Femur (tissue), 1 donor: ENCODE measurements at regions not wholly inside any gene's neighbourhood (a gene's known extent, or its start where the extent isn't known, plus 50 kb on each side); places are given as distances from the start of the nearest gene placed in this dataset.
"Not testable (repeated sequence)": the region's sequence is repeated elsewhere in the genome, so short reads cannot be mapped to it uniquely, and the experiment has no call there.

Experiments
- DNase-seq: peaks from one replicate; pipeline ENCODE4 v3.0.0-alpha.2; 2017

DNA sequence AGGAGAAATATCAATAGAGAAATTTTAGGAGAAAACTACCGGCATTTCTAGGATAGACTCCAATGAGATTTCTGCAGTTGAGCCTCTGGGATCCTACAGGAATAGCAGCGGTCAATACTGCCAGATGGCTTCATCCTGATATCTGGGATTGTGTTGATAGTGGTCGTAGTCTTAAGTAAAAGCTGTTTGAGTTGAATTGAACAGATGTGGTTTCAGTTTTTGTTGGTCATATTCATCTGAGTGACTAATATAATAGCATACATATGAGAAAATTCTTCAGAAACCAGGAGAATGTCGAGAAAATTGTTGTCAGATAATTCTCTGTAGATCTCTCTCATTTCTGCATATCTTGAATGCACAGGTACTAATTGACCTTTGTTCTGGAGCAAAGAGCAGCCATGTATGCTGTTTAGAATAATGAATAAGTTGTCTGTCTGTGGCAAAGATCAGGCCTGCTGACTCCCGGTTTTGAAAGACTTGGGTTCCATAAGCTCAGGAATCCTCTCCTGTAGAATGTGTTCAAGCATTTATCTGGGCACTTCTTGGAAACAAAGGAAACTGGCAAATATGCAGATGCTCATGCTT is 288.1 kb downstream of the TMX3 start:
- no peak for DNase-seq

DNA sequence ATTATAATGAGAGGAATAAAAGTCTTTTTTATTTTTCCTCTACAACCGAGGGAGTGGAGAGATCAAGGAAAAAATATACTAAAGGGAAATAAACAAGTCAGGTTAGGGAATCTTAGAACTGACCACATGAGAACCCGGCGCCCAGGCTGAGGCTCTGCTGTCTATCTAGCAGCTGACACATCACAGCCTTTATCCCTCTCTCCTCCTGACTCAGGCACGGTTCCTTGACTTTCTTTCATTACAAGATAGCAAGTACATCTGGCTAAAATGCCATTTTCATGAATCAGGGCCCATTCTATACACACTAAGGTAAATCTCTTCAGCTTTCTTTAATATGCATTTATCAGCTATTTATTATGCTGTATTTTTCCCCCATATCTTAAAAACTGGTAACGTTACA is 296.0 kb downstream of the TMX3 start:
- no peak for DNase-seq

DNA sequence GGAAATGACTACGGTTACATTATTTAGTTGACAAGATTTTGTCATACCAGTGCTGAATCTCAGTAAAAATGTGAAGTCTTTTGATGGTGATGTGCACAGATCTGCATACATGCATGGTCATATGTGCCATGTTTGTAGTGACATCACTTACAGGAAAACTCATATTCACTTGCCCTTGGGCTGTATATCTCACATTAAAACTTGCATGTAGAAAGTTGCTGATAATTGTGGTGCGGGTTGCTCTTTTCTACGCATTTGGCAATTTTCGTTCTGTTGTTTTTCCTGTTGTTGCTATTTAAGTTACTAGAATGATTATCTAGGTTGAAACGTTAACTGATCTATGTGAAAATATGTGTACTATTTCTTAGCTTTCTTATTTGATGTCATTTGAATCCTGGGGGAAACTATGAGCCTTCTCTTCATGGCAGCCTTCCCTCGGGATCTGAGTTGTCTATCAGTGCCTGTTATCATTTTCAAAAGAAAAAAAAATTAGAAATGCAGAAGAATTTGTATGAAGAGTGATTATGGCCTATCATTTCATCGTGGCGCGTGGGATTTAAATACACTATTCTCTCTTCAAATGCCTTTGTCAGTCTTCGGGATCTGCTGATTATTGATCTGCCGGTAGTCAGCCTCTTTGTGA is 296.6 kb downstream of the TMX3 start:
- no peak for DNase-seq

DNA sequence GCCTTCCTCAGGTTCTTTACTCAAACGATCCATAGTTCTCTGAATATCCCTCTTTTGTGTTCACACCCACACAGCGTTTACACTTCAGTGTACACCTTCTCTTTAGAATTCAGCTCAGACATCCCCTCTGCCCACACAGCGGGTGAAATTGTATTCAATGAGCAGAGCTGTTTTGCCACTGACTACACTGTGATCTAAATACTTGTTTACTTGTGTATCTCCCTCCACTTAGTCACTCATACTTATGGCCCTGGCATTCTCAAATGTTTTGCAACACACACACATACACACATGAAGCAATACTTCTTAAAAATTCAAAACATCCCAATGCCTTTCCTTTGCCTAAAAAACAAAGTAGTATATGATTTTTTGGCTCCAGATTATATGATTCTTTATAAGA is 297.1 kb downstream of the TMX3 start:
- no peak for DNase-seq

DNA sequence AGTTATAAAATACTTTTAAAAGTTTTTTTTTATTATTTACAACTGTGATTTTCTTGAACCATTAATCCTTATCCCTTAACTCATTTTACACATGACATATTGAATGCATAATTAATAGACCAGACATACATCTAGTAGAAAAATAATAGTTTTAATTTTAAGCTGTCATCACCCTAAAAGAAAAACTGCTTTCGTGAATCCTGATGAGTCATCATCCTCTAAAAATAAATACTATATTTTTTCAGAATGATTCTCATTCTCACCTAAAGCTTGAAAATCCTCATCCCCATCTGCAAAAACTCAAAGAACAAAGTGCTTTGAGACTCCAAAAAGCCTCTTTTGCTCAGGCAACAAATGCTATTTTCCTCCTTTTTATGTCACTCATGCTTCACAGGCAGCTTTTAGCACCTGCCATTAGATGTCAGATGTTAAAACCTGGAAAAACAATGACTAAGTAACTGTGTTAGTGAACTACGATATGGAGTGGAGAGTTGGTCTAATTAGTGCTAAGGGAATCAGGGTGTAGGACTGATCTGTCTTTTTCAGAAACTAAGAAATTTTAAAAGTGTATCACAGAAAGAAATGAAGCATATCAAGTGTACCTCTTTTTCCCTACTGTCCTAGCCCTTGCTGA is 297.6 kb downstream of the TMX3 start:
- no peak for DNase-seq

DNA sequence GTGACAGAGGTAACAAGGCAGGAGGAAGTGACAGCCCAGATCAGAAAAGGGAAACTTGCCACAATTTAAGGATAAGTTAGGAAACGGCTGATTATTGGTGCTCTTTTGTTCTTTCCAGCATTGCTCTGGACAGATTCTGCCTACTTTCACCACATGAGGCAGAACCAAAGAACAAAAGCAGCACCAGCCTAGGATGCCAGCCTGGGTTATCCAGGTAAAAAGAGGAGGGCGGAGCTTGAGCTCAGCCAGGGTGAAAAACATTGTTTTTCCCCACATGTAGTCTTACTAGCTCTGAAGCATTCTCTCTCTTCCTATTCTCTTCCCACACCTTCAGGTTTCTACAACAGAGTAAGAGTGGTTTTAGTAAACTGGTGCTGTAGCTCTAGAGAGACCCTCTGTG is 300.5 kb downstream of the TMX3 start:
- DNase-seq: no peak

DNA sequence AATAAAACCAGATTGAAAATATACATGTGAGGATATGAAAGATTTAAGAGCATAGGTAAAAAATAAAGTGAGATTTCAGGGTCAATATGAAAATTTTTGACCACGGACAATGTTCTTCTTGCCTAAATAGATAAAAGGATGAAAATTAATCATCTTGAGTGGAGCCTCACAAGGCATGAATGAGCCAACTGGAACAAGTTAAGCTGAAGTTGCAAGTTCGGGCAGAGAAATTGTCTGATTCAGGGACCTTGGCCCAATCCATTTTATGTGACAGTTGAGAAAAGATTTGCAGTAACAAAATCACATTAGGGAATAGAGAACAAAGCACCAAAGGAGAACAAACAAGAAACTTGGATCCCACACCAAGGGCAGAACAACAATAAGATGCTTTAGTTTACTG is 305.3 kb downstream of the TMX3 start:
- DNase-seq: no peak

DNA sequence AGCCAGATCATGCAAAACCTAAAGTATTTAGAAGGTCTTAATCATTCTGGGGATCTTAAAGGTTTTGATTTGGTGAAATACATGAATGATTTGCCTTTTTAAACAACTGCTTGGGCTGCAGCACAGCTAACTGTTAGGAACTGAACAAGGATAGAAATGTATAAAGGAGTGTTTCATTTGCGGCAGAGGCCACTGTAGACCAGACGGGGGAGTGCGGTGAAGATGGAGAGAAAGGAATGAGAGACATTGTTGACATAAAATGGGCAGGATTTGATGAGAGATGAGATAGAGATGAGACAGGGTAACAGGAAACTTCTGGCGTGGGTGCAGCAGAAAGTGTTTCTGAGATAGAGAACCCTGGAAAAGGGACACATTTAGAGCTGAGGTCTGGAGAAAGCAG is 308.1 kb downstream of the TMX3 start:
- no peak for DNase-seq

DNA sequence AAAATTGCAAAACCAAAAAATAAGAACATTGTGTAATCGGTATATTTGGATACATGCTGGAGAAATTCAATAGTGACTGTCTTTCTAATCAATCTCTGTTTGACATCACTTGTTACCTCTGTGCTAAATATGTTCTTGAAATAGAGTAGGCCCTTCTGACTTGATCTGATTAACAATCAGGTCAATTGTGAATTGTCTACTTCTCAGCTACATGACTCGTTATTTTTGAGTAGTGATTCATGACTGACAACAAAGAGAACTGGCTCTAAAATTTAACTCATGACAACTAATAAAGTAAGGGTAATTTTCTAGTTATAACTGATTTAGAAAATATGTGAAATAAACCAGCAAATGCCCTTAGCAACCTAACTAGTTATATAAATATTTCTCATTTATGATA is 312.1 kb downstream of the TMX3 start:
- no peak for DNase-seq

DNA sequence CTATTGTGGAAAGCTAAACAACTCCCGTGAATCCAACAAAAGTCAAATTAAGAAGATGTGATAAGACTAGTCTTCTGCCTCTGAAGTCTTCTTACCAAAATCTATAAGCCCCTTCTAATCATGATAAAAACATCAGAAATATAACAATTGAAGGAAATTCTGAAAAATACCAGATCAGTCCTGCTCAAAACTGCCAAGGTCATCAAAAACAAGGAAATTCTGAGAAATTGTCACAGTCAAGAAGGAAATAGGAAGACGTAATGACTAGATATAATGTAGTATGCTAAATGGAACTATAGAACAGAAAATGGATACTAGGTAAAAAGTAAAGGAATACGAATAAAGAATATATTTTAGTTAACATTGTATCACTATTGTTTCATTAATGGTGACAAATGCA is 314.0 kb downstream of the TMX3 start:
- no peak for DNase-seq

DNA sequence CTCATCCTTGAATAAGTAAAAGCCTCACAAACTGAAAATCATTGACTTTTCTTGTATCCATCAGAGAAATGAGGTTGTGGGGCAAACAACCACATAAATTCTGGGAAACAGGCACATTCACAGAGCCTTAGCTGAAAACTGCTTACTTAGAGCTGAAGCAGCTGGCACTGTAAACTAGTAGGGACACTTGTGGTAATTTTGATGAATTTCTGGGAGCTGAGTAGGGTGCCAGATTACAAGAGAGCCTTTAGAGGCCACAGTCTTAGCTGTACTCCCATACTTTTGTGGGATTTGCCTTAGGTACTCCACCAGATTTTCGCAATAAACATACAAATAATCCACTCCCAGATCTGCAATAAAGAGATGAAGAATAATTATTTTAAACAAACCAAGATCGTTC is 315.2 kb downstream of the TMX3 start:
- no peak for DNase-seq

DNA sequence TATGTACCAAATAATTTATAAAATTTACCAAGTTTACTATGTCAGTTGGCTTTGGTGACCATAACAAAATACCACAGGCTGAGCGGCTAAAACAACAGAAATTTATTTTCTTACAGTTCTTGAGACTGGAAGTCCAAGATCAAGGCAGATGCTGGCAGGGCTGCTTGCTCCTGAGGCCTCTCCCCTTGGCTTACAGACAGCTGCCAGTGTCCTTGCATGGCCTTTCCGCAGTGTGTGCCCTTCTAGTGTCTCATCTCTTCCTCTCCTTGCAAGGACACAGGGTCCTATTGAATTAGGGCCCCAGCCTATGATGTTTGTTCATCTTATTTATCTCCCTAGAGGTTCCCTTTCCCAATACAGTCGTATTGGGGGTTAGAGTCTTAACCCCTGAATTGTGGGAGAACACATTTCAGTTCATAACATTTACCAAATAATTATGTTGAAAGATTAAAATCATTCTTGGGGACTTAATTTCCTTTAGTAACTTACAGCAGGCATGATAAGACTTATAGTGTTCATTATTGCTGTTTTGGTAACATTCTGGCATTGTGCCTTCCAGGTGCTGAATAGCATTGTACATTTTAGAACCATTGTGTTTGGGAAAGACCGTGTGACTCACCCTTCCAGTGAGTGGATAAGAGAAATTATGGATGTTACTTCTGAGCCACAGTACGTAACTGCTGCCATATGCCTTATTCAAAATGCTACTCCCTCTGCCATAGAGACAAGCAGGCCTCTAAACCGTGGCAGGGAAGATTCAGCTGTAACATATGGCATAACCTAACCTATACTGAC is 317.5 kb downstream of the TMX3 start:
- no peak for DNase-seq

DNA sequence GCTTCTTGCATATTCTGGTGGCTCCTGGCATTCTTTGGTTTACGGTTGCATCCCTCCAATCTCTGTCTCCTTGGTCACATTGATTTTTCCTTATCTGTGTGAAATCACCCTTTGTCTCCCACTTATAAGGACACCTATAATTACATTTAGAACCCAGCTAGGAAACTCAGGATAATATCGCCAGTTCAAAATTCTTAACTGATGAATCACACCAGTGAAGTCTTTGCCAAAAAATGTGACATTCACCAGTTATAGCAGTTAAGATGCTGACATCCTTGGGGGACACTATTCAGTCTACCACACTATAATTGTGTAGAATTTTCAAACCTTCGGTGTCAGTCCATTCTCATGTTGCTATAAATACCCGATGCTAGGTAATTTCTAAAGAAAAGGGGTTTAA is 320.2 kb downstream of the TMX3 start:
- DNase-seq: no peak

DNA sequence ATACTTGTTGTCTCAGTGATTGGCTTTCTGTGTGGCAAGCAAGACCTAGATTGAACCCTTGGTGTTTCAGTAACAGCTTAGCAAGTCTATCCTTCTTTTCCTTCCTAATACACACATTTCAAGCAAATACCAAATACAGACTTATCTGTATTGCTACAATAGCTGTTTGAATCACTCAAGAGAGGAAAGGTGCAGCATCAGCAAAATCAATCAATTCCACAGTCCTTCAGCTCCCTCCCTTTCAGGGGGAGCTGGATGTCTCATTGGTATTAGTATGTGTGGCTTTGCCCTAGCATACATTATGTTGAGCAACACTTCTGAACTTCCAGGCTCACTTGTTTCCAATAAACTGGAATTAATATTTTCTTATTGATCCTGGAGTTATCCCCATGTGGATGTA is 323.1 kb downstream of the TMX3 start:
- no peak for DNase-seq

DNA sequence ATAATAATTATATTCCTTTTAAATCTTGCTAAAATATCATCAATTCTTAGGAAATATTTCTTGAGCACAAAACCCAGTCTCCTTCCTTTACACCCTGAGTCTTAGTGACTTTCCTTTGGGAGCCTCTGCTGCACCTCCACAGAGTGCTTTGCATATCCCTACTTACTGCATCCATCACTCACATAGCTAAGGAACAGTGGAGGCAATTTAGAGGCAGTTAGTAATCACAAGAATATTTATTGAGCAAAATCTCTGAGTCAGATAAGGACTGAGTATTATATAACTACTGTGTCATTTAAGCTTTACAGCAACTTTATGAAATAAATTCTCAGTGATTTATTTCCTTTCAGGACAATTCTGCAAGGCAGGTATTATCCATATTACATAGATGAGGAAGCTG is 327.7 kb downstream of the TMX3 start:
- no peak for DNase-seq

DNA sequence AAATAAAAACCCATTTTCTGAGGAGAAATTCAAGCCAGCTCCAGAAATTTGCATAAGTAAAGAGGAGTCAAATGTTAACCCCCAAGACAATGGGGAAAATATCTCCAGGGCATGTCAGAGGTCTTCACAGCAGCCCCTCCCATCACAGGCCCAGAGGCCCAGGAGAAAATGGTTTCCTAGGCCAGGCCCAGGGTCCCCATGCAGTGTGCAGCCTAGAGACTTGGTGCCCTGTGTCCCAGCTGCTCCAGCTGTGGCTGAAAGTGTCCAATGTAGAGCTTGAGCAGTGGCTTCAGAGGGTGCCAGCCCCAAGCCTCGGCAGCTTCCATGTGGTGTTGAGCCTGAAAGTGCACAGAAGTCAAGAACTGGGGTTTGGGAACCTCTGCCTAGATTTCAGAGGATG is 330.9 kb downstream of the TMX3 start:
- DNase-seq: not testable (repeated sequence)

DNA sequence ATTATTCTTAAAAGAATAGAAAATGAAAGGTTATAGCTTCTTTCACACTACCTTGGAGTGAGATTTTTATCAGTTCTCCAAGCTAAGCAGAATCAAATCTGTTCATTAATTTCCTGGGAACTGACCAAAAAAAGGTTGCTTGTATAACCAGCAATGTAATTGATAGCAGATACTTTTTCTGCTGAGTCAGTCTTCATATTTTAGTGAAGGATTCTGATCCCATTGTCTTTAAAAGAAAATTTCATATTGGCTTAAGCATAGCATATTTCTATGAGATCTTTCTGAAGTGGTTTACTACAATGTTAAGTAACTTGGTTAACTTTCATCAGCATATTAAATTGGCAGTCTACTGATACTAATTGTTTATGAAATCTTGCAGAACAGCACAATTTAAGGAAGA is 338.0 kb downstream of the TMX3 start:
- DNase-seq: no peak

DNA sequence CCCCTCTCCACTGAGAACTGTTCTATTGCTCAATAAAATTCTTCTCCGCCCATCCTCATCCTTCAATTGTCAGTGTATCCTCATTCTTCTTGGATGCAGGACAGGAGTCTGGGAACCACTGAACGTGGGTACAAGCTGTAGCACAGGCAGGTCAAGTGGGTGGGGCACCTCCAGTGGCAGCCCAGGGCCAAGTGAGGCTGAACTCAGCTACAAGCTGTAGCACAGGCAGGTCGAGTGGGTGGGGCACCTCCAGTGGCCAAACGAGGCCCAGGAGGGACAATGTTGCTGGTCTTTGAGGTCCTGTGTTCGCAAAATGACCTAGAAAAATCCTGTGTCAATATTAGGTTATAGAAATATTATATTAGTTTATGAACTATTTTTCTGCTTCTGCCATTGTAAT is 352.0 kb downstream of the TMX3 start:
- no peak for DNase-seq

DNA sequence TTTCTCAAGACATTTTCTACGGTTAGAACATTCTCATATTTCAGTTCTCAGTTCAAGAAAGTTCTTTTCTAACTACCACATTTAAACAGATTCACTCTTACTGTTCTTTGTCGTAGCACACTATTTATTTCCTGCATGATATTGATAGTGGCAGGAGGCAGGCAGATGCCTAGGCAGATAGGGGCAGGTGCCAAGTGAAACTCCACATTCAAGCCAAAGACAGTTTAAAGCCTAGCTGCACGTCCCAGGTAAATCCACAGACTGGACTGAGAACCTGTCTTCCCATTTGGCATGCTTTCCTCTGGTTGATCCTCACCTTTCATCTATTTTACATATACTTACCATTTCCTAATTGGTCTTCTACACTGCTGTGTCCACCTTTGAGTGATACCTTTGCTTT is 359.3 kb downstream of the TMX3 start:
- DNase-seq: no peak

DNA sequence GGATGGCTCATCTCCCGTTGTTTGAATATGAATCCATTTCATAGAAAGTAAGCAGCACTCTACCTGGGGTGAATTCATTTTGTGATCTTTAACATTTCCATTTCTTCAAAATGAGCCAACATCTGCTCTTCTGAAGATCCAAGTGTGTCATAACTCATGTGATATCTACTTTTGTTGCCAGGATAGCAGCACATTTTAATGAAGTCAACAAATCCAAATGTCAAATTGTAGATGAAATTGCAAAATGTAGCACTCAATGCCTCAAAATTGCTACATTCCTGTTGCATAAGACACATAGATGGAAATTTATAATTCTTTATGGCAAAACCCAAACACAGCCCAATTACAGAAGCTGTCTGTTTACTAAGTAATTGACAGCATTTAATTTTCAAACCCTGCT is 360.7 kb downstream of the TMX3 start:
- DNase-seq: no peak

DNA sequence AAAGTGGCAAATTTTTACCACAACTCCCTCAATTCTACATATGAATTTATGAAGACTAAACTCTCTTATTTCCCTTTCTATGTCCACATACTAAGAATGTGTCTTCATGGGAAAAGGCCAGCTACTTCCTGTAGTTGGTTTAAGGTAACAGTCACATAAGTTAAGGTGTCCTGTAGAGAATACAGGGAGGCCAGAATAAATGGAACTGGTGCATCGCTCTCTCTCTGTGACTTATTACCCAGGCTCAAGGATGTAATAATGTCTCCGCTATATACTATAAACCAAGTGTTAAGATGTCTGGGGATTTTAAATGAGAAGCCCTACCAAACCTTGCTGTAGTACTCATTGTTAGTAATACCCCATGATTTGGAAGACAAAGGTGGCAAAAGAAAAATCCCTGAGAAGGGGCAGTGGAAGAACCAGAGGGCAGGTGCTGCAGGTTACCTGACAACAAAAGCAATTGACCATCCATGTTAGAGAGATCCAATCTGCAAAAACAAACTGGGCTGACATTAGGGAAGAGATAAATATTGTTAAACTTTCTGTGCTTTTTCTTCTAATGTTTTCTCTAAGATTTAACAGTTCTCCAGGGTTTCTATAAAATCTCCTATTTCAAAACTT is 372.8 kb downstream of the TMX3 start:
- no peak for DNase-seq

DNA sequence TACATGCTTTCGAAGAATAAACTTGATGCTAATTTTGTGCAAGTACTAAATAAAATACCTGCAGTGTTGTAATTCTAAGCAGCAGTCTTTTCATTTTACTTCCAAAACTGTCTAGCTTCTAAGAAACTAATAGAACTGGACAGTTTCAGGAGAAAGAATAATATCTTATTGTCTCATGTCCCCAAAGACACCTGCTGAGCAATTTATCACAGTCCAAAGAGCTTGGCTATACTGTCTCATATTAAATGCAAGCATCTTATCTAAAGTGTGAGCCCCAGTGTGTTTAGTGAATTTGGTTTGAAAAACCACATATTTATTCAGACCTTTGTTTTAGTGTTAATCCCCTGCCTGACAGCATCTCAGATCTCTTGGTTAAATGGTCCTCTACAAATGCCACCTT is 374.3 kb downstream of the TMX3 start:
- DNase-seq: no peak

DNA sequence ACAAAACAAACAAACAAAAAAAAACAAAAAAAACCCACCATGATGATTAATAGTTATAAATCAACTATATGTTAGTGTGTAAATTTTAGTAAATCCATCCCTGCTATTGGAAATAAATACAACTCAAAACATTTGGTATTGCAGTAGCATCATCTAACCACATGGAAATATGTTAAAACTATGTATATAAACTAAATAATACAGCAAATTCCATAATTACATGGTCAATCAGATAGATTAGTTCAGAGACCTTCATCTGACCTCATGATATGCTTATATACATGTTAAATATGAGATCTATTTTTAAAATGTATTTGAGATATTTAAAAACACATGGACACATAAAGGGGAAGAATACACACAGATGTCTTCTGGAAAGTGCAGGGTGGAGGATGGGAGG is 384.2 kb downstream of the TMX3 start:
- no peak for DNase-seq

DNA sequence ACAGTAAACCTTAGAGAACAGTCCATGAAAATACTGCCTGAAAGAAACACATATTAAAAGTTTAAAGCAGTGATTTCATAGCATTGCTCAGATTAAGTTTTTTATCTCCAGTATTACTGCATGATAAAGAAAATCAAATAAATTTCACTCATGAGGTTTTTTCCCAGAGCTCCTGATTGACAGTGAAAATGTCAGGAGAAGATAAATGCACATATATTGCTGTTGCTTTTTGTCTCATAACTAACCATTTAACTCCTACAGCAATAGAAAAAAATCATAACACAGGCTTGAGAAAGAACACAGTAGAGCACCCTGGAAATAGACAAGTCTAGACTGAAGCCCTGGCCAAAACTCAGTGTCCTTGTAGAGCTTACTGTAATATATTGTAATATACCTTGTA is 391.0 kb downstream of the TMX3 start:
- no peak for DNase-seq
